ENCODE measurements at regions not wholly inside any gene's neighbourhood (a gene's known extent, or its start where the extent isn't known, plus 50 kb on each side); places are given as distances from the start of the nearest gene placed in this dataset.

GRCh38 chr22:49006207-49007012 lies 821.3 kb downstream of the BRD1 start:
- H3K36me3 ChIP-seq (ENCODE audit: low read depth, low read length), result no peaks in the 10 kb centered on the region
- H3K4me1 ChIP-seq (ENCODE audit: insufficient read depth, low read length), result no peaks in the 10 kb centered on the region
- ATAC-seq (no peak), DNase-seq (no peak)
- ChIA-PET CTCF (interaction anchor here (0.6 kb wide), 1 partner anchor 27 kb away, joined by 3 read pairs; no protein-coding TSS in a partner anchor), POLR2A (ENCODE audit: unreplicated experiment) (no interaction called here)
- no peak overlapping the region for H3K9ac ChIP-seq (ENCODE audit: low read length)
- no peak overlapping the region for H3K4me2 ChIP-seq (ENCODE audit: low read length)
- no peak overlapping the region for H3K27ac ChIP-seq (ENCODE audit: low read length)
- TF ChIP-seq, protein P1, sequence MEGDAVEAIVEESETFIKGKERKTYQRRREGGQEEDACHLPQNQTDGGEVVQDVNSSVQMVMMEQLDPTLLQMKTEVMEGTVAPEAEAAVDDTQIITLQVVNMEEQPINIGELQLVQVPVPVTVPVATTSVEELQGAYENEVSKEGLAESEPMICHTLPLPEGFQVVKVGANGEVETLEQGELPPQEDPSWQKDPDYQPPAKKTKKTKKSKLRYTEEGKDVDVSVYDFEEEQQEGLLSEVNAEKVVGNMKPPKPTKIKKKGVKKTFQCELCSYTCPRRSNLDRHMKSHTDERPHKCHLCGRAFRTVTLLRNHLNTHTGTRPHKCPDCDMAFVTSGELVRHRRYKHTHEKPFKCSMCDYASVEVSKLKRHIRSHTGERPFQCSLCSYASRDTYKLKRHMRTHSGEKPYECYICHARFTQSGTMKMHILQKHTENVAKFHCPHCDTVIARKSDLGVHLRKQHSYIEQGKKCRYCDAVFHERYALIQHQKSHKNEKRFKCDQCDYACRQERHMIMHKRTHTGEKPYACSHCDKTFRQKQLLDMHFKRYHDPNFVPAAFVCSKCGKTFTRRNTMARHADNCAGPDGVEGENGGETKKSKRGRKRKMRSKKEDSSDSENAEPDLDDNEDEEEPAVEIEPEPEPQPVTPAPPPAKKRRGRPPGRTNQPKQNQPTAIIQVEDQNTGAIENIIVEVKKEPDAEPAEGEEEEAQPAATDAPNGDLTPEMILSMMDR (conservative IDR thresholded peaks at IDR 0.05; ENCODE audit: low read depth, low read length), result no peak
- peaks cover 19% of the 10 kb centered on the region for H3K27me3 ChIP-seq (ENCODE audit: low read length)
- no TSS peak for BruUV-seq (replicated peaks)
- H3K79me2 ChIP-seq (ENCODE audit: low read length), result no peaks in the 10 kb centered on the region
- H3K4me3 ChIP-seq (ENCODE audit: low read length), result no peak overlapping the region
- H3F3A ChIP-seq (ENCODE audit: low read length, unreplicated experiment), result no peaks in the 10 kb centered on the region
- H3K9me3 ChIP-seq (ENCODE audit: low read length), result no peaks in the 10 kb centered on the region
- no peak overlapping the region for H2AFZ ChIP-seq (ENCODE audit: low read length)
- no peaks in the 10 kb centered on the region for H3K9me2 ChIP-seq (replicated peaks; ENCODE audit: low read length)
- H4K20me1 ChIP-seq (ENCODE audit: low read length), result no peaks in the 10 kb centered on the region
- intact Hi-C loops (cut with micrococcal nuclease), result no loop called here

GRCh38 chr22:49005557-49005956 lies 822.1 kb downstream of the BRD1 start:
- peaks cover 12% of the 10 kb centered on the region for H3K27me3 ChIP-seq (ENCODE audit: low read length)
- no peak overlapping the region for H3K27ac ChIP-seq (ENCODE audit: low read length)
- ChIA-PET CTCF (interaction anchor here (0.6 kb wide), 1 partner anchor 26 kb away, joined by 3 read pairs; no protein-coding TSS in a partner anchor), POLR2A (ENCODE audit: unreplicated experiment) (no interaction called here)
- no peak for DNase-seq
- H3K9ac ChIP-seq (ENCODE audit: low read length), result no peak overlapping the region
- no peak overlapping the region for H2AFZ ChIP-seq (ENCODE audit: low read length)
- no peak overlapping the region for H3K4me2 ChIP-seq (ENCODE audit: low read length)
- TF ChIP-seq EZH2 (IDR thresholded peaks at IDR 0.05; ENCODE audit: low read length, unreplicated experiment), result no peak
- TF ChIP-seq EZH2phosphoT487 (IDR thresholded peaks at IDR 0.05; ENCODE audit: borderline replicate concordance, low read length), result no peak
- TF ChIP-seq, protein P1 (conservative IDR thresholded peaks at IDR 0.05; ENCODE audit: low read depth, low read length), result no peak
- no peaks in the 10 kb centered on the region for H4K20me1 ChIP-seq (ENCODE audit: low read length)
- BruUV-seq (replicated peaks), result no TSS peak
- H3K9me2 ChIP-seq (replicated peaks; ENCODE audit: low read length), result no peaks in the 10 kb centered on the region
- no peaks in the 10 kb centered on the region for H3K79me2 ChIP-seq (ENCODE audit: low read length)
- intact Hi-C loops (cut with micrococcal nuclease), result no loop called here
- H3K4me3 ChIP-seq (ENCODE audit: low read length), result no peak overlapping the region
- no peaks in the 10 kb centered on the region for H3F3A ChIP-seq (ENCODE audit: low read length, unreplicated experiment)
- no peak for ATAC-seq
- H3K36me3 ChIP-seq (ENCODE audit: low read depth, low read length), result no peaks in the 10 kb centered on the region
- no peaks in the 10 kb centered on the region for H3K4me1 ChIP-seq (ENCODE audit: insufficient read depth, low read length)
- H3K9me3 ChIP-seq (ENCODE audit: low read length), result no peaks in the 10 kb centered on the region

Data from PC-3 (cell line).